Right lobe of liver (tissue), 4 donors: ENCODE measurements at regions not wholly inside any gene's neighbourhood (a gene's known extent, or its start where the extent isn't known, plus 50 kb on each side); places are given as distances from the start of the nearest gene placed in this dataset.

Experiments
- POLR2A ChIP-seq: fragments of 450-650 bp; IDR thresholded peaks from one replicate; pipeline ENCODE4 v1.6.1; 2017; ENCODE audit warnings: antibody characterized with exemption, mild to moderate bottlenecking
- TF ChIP-seq, protein P1 (sequence below), 4 donors: fragments of 200-600 bp in 3 of 4; fragments of 450-650 bp in 1 of 4; IDR thresholded peaks; one replicate each; pipeline versions ENCODE4 v1.5.1 to v1.8.0; 2016 to 2022; ENCODE audit warnings: antibody characterized with exemption in 4 of 4, mild to moderate bottlenecking in 2 of 4
- donor health status: DM: no; HTN: no; CAD: no.
- donor health status: DM: no; HTN: no; CAD: no.
- donor health status: DM: no; HTN: yes; CAD: no.

DNA sequence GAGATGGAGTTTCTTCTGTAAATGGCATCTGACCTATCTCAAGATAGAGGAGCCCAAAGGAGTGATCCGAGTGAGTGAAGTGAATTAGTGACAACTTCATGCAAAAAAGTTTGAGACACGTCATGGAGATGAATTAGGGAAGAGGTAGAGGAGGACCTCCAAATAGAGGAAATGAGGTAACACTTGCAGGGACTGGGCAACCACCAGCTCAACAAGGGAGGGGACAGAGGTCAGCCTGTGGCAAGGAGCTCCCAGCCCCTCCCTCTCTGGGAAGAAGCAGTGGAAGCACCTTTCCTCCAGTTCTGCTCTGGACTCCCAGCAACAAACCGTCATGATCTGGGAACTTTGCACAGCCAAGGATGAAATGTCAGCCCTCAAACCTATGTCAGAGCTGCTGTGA, 83.5 kb upstream of the IKZF1 start:
- TF ChIP-seq, protein P1, sequence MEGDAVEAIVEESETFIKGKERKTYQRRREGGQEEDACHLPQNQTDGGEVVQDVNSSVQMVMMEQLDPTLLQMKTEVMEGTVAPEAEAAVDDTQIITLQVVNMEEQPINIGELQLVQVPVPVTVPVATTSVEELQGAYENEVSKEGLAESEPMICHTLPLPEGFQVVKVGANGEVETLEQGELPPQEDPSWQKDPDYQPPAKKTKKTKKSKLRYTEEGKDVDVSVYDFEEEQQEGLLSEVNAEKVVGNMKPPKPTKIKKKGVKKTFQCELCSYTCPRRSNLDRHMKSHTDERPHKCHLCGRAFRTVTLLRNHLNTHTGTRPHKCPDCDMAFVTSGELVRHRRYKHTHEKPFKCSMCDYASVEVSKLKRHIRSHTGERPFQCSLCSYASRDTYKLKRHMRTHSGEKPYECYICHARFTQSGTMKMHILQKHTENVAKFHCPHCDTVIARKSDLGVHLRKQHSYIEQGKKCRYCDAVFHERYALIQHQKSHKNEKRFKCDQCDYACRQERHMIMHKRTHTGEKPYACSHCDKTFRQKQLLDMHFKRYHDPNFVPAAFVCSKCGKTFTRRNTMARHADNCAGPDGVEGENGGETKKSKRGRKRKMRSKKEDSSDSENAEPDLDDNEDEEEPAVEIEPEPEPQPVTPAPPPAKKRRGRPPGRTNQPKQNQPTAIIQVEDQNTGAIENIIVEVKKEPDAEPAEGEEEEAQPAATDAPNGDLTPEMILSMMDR (IDR thresholded peaks at IDR 0.05), result no peak
- TF ChIP-seq POLR2A, result no peak
